GM23338 (cell line): ENCODE measurements at regions not wholly inside any gene's neighbourhood (a gene's known extent, or its start where the extent isn't known, plus 50 kb on each side); places are given as distances from the start of the nearest gene placed in this dataset.
A peak's percentile ranks its signal among the peaks of the same experiment; 100 is the strongest.
"Not testable (repeated sequence)": the region's sequence is repeated elsewhere in the genome, so short reads cannot be mapped to it uniquely, and the experiment has no call there.

Source experiments
- ATAC-seq: fragments of 200-7000 bp; cut with Tn5 transposase; 3 replicates; pipeline ENCODE4 v1.9.1; 2020
- DNase-seq: peaks from one replicate; pipeline ENCODE4 v3.0.0-alpha.2; 2015; ENCODE audit warnings: low spot score
- H2AFZ ChIP-seq: fragments of 200-600 bp; sonication (generic); 2 replicates; pipeline ENCODE4 v1.8.0; 2016; ENCODE audit warnings: antibody characterized with exemption, mild to moderate bottlenecking, moderate library complexity
- H3F3A ChIP-seq: fragments of 200-600 bp; sonication (generic); replicated peaks from 2 replicates; pipeline ENCODE4 v1.8.0; 2017; ENCODE audit warnings: antibody characterized with exemption, mixed run types, low read depth
- H3K27ac ChIP-seq: fragments of 200-600 bp; sonication (generic); 2 replicates; pipeline ENCODE4 v1.6.1; 2016; ENCODE audit warnings: low read depth
- H3K27me3 ChIP-seq: fragments of 200-600 bp; sonication (generic); 2 replicates; pipeline ENCODE4 v1.8.0; 2016; ENCODE audit warnings: mild to moderate bottlenecking, mixed run types, moderate library complexity; ENCODE audit not compliant: insufficient read depth
- H3K36me3 ChIP-seq: fragments of 200-600 bp; sonication (generic); 2 replicates; pipeline ENCODE4 v1.8.0; 2016; ENCODE audit warnings: mild to moderate bottlenecking; ENCODE audit not compliant: insufficient read depth
- H3K4me1 ChIP-seq: fragments of 200-600 bp; sonication (generic); 2 replicates; pipeline ENCODE4 v1.8.0; 2016; ENCODE audit warnings: mild to moderate bottlenecking, moderate library complexity; ENCODE audit not compliant: insufficient read depth
- H3K4me2 ChIP-seq: fragments of 200-600 bp; sonication (generic); 2 replicates; pipeline ENCODE4 v1.7.1; 2017; ENCODE audit warnings: mixed run types
- H3K4me3 ChIP-seq: fragments of 200-600 bp; sonication (generic); 2 replicates; pipeline ENCODE4 v1.6.1; 2016; ENCODE audit warnings: mixed run types
- H3K79me2 ChIP-seq: fragments of 200-600 bp; sonication (generic); replicated peaks from 2 replicates; pipeline ENCODE4 v1.8.0; 2017; ENCODE audit warnings: mild to moderate bottlenecking; ENCODE audit not compliant: insufficient read depth
- H3K9me2 ChIP-seq: fragments of 200-600 bp; sonication (generic); 2 replicates; pipeline ENCODE4 v1.8.0; 2017; ENCODE audit not compliant: insufficient read depth
- H4K20me1 ChIP-seq: fragments of 200-600 bp; sonication (generic); replicated peaks from 2 replicates; pipeline ENCODE4 v1.8.0; 2017; ENCODE audit warnings: mild to moderate bottlenecking; ENCODE audit not compliant: insufficient read depth
- H3K27ac Mint-ChIP-seq: 2 replicates; pipeline ENCODE4 v1.8.0; 2020; ENCODE audit warnings: inconsistent platforms, mild to moderate bottlenecking, moderate library complexity, mixed read lengths
- H3K27me3 Mint-ChIP-seq: 3 replicates; pipeline ENCODE4 v1.8.0; 2022; ENCODE audit warnings: low read depth, mild to moderate bottlenecking, moderate library complexity, mixed read lengths, inconsistent platforms; ENCODE audit not compliant: insufficient read depth, poor library complexity
- H3K36me3 Mint-ChIP-seq: 3 replicates; pipeline ENCODE4 v1.8.0; 2021; ENCODE audit warnings: low read depth, mild to moderate bottlenecking, inconsistent platforms, moderate library complexity, mixed read lengths
- H3K4me1 Mint-ChIP-seq: 3 replicates; pipeline ENCODE4 v1.8.0; 2020; ENCODE audit warnings: mild to moderate bottlenecking, inconsistent platforms, mixed read lengths
- H3K4me3 Mint-ChIP-seq: 3 replicates; pipeline ENCODE4 v1.8.0; 2021; ENCODE audit warnings: moderate library complexity, mild to moderate bottlenecking, inconsistent platforms, mixed read lengths
- H3K9me3 Mint-ChIP-seq: 3 replicates; pipeline ENCODE4 v1.8.0; 2020; ENCODE audit warnings: moderate library complexity, mild to moderate bottlenecking, inconsistent platforms, mixed read lengths
- CREB1 ChIP-seq: fragments of 250-450 bp; sonication (Bioruptor Pico); IDR thresholded peaks from 2 replicates; pipeline ENCODE4 v1.5.0; 2020; ENCODE audit warnings: low read depth, mild to moderate bottlenecking, moderate library complexity
- EZH2 ChIP-seq: fragments of 200-600 bp; sonication (generic); IDR thresholded peaks from one replicate; pipeline ENCODE4 v1.8.0; 2017; ENCODE audit warnings: antibody characterized with exemption, mild to moderate bottlenecking, low read depth; ENCODE audit not compliant: unreplicated experiment
- EZH2phosphoT487 ChIP-seq: fragments of 200-600 bp; sonication (generic); IDR thresholded peaks from one replicate; pipeline ENCODE4 v1.8.1; 2018; ENCODE audit warnings: antibody characterized with exemption; ENCODE audit not compliant: unreplicated experiment
- JUNB ChIP-seq: IDR thresholded peaks from one replicate; pipeline ENCODE4 v1.6.1; 2016; ENCODE audit warnings: antibody characterized with exemption; ENCODE audit not compliant: unreplicated experiment
- POLR2AphosphoS5 ChIP-seq: IDR thresholded peaks from 2 replicates; pipeline ENCODE4 v1.6.1; 2016; ENCODE audit warnings: antibody characterized with exemption, low read depth
- STAT1 ChIP-seq: IDR thresholded peaks from one replicate; pipeline ENCODE4 v1.6.1; 2016; ENCODE audit warnings: antibody characterized with exemption; ENCODE audit not compliant: unreplicated experiment
- ZNF114 ChIP-seq: fragments of 250-450 bp; sonication (Bioruptor Pico); IDR thresholded peaks from 2 replicates; pipeline ENCODE4 v1.5.0; 2020; ENCODE audit warnings: mild to moderate bottlenecking, moderate library complexity
- TF ChIP-seq, protein P1 (sequence below), 2 experiments: fragments of 200-600 bp in 1 of 2; sonication (generic) in 1 of 2; conservative IDR thresholded peaks; 2 replicates each; pipeline versions ENCODE4 v1.5.1 to v1.6.1; 2016 to 2017; ENCODE audit warnings: antibody characterized with exemption in 2 of 2, low read depth in 2 of 2, mild to moderate bottlenecking in 2 of 2, moderate library complexity in 1 of 2
- TF ChIP-seq, protein P2 (sequence below): fragments of 250-450 bp; sonication (Bioruptor Pico); IDR thresholded peaks from 2 replicates; pipeline ENCODE4 v1.5.0; 2020; ENCODE audit warnings: mild to moderate bottlenecking, moderate library complexity

DNA sequence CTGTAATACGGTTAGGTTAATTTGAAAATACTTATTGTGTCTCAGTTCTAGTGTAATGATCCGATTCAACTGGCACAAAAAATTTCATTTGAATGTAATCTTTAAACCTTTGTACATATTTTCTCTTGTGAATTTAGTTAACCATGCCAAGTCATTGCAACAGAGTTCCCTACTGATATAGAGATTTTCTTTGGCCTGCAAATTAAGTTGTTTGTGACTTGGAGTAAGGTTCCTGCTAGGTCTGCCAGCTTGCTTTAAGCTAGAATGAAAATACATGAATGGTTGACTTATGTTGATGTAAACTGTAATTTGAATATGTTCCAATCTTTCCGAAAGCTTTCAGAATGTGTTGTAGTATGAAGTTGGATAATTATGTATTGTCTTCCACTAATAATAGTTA, 1004.1 kb upstream of the EDIL3 start:
- Histone ChIP-seq H2AFZ (no peak overlapping the region), H3K36me3 (no peaks in the 10 kb centered on the region), H3K27me3 (no peaks in the 10 kb centered on the region), H3K4me1 (no peaks in the 10 kb centered on the region), H3K79me2 (no peaks in the 10 kb centered on the region), H4K20me1 (no peaks in the 10 kb centered on the region), H3F3A (no peaks in the 10 kb centered on the region), H3K27ac (no peak overlapping the region), H3K4me2 (no peak overlapping the region), H3K4me3 (no peak overlapping the region), H3K9me2 (no peaks in the 10 kb centered on the region)
- Mint-ChIP-seq H3K4me1 (no peaks in the 10 kb centered on the region; the same call in 2 of the 3 replicates), H3K9me3 (no peaks in the 10 kb centered on the region; the same call in 2 of the 3 replicates), H3K27me3 (no peaks in the 10 kb centered on the region), H3K27ac (peak overlapping the region; percentile 34; the same call in 1 of the 2 replicates), H3K4me3 (no peak overlapping the region), H3K36me3 (no peaks in the 10 kb centered on the region)
- no peak for DNase-seq
- TF ChIP-seq EZH2 (no peak), CREB1 (no peak), ZNF114 (CRISPR knock-in tag) (no peak), POLR2AphosphoS5 (no peak), JUNB (no peak), STAT1 (no peak)
- TF ChIP-seq, protein P1, sequence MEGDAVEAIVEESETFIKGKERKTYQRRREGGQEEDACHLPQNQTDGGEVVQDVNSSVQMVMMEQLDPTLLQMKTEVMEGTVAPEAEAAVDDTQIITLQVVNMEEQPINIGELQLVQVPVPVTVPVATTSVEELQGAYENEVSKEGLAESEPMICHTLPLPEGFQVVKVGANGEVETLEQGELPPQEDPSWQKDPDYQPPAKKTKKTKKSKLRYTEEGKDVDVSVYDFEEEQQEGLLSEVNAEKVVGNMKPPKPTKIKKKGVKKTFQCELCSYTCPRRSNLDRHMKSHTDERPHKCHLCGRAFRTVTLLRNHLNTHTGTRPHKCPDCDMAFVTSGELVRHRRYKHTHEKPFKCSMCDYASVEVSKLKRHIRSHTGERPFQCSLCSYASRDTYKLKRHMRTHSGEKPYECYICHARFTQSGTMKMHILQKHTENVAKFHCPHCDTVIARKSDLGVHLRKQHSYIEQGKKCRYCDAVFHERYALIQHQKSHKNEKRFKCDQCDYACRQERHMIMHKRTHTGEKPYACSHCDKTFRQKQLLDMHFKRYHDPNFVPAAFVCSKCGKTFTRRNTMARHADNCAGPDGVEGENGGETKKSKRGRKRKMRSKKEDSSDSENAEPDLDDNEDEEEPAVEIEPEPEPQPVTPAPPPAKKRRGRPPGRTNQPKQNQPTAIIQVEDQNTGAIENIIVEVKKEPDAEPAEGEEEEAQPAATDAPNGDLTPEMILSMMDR (conservative IDR thresholded peaks at IDR 0.05; ENCODE audit: low read depth in 2 of 2): no peak
- no peak for ATAC-seq

DNA sequence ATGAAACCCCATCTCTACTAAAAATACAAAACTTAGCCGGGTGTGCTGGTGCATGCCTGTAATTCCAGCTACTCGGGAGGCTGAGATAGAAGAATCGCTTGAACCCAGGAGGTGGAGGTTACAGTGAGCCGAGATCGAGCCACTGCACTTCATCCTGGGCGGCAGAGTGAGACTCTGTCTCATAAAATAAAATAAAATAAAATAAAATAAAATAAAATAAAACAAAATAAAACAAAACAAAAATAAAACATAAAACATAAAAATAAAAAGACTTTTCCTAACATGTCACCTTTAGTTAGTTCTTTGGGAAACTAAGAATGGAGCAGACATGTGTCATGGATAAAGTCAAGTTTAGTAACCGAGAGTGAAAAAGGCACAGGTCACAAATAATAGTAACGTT, 1007.6 kb upstream of the EDIL3 start:
- H3K36me3 ChIP-seq, H2AFZ ChIP-seq, H3F3A ChIP-seq, H3K4me1 Mint-ChIP-seq, H3K9me3 Mint-ChIP-seq, H3K4me2 ChIP-seq, H3K4me1 ChIP-seq, H3K27me3 ChIP-seq, ATAC-seq, H3K4me3 ChIP-seq, DNase-seq, H3K79me2 ChIP-seq, H3K9me2 ChIP-seq, H3K36me3 Mint-ChIP-seq, H3K4me3 Mint-ChIP-seq, H3K27me3 Mint-ChIP-seq, H3K27ac Mint-ChIP-seq, H4K20me1 ChIP-seq, H3K27ac ChIP-seq: not testable (repeated sequence)

DNA sequence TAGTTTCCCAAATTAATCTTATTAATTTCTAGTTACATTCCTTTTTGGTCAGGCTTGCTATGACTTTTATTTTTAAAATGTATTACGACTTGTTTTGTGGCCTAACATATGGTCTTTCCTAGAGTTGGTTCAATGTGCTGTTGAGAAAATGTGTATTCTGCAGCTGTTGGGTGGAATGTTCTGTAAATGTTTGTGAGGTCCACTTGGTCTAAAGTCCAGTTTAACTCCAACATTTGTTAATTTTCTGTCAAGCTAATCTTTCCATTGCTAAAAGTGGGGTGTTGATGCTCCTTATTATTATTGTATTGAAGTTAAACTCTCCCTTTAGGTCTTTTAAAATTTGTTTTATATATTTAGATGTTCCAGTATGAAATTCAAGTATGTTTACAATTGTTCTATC, 1010.8 kb upstream of the EDIL3 start:
- Histone ChIP-seq H3K79me2 (no peaks in the 10 kb centered on the region), H3F3A (no peaks in the 10 kb centered on the region), H3K36me3 (no peaks in the 10 kb centered on the region), H3K27ac (no peak overlapping the region), H2AFZ (no peak overlapping the region), H3K4me1 (no peaks in the 10 kb centered on the region), H3K27me3 (no peaks in the 10 kb centered on the region), H3K4me3 (no peak overlapping the region), H3K4me2 (no peak overlapping the region), H4K20me1 (no peaks in the 10 kb centered on the region), H3K9me2 (no peaks in the 10 kb centered on the region)
- Mint-ChIP-seq H3K27me3 (no peaks in the 10 kb centered on the region), H3K36me3 (no peaks in the 10 kb centered on the region), H3K4me3 (no peak overlapping the region), H3K9me3 (no peaks in the 10 kb centered on the region), H3K4me1 (no peaks in the 10 kb centered on the region), H3K27ac (no peak overlapping the region)
- no peak for DNase-seq
- ATAC-seq: no peak
- TF ChIP-seq JUNB: no peak
- TF ChIP-seq ZNF114 (CRISPR knock-in tag): no peak
- TF ChIP-seq STAT1: no peak
- TF ChIP-seq, protein P2, sequence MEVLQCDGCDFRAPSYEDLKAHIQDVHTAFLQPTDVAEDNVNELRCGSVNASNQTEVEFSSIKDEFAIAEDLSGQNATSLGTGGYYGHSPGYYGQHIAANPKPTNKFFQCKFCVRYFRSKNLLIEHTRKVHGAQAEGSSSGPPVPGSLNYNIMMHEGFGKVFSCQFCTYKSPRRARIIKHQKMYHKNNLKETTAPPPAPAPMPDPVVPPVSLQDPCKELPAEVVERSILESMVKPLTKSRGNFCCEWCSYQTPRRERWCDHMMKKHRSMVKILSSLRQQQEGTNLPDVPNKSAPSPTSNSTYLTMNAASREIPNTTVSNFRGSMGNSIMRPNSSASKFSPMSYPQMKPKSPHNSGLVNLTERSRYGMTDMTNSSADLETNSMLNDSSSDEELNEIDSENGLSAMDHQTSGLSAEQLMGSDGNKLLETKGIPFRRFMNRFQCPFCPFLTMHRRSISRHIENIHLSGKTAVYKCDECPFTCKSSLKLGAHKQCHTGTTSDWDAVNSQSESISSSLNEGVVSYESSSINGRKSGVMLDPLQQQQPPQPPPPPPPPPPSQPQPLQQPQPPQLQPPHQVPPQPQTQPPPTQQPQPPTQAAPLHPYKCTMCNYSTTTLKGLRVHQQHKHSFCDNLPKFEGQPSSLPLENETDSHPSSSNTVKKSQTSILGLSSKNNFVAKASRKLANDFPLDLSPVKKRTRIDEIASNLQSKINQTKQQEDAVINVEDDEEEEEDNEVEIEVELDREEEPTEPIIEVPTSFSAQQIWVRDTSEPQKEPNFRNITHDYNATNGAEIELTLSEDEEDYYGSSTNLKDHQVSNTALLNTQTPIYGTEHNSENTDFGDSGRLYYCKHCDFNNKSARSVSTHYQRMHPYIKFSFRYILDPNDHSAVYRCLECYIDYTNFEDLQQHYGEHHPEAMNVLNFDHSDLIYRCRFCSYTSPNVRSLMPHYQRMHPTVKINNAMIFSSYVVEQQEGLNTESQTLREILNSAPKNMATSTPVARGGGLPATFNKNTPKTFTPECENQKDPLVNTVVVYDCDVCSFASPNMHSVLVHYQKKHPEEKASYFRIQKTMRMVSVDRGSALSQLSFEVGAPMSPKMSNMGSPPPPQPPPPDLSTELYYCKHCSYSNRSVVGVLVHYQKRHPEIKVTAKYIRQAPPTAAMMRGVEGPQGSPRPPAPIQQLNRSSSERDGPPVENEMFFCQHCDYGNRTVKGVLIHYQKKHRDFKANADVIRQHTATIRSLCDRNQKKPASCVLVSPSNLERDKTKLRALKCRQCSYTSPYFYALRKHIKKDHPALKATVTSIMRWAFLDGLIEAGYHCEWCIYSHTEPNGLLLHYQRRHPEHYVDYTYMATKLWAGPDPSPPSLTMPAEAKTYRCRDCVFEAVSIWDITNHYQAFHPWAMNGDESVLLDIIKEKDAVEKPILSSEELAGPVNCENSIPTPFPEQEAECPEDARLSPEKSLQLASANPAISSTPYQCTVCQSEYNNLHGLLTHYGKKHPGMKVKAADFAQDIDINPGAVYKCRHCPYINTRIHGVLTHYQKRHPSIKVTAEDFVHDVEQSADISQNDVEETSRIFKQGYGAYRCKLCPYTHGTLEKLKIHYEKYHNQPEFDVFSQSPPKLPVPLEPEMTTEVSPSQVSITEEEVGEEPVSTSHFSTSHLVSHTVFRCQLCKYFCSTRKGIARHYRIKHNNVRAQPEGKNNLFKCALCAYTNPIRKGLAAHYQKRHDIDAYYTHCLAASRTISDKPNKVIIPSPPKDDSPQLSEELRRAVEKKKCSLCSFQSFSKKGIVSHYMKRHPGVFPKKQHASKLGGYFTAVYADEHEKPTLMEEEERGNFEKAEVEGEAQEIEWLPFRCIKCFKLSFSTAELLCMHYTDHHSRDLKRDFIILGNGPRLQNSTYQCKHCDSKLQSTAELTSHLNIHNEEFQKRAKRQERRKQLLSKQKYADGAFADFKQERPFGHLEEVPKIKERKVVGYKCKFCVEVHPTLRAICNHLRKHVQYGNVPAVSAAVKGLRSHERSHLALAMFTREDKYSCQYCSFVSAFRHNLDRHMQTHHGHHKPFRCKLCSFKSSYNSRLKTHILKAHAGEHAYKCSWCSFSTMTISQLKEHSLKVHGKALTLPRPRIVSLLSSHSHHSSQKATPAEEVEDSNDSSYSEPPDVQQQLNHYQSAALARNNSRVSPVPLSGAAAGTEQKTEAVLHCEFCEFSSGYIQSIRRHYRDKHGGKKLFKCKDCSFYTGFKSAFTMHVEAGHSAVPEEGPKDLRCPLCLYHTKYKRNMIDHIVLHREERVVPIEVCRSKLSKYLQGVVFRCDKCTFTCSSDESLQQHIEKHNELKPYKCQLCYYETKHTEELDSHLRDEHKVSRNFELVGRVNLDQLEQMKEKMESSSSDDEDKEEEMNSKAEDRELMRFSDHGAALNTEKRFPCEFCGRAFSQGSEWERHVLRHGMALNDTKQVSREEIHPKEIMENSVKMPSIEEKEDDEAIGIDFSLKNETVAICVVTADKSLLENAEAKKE (CRISPR knock-in tag): no peak
- TF ChIP-seq EZH2: no peak
- no peak for TF ChIP-seq POLR2AphosphoS5
- no peak for TF ChIP-seq EZH2phosphoT487
